Ishikawa (cell line): ENCODE measurements at regions not wholly inside any gene's neighbourhood (a gene's known extent, or its start where the extent isn't known, plus 50 kb on each side); places are given as distances from the start of the nearest gene placed in this dataset.

ENCODE experiments used
- CREB1 ChIP-seq: IDR thresholded peaks from 2 replicates; pipeline ENCODE4 v1.6.1; 2012; ENCODE audit warnings: low read depth
- EP300 ChIP-seq: IDR thresholded peaks from 2 replicates; pipeline ENCODE4 v1.6.1; 2012; ENCODE audit warnings: borderline replicate concordance
- FOXM1 ChIP-seq: IDR thresholded peaks from 2 replicates; pipeline ENCODE4 v1.6.1; 2012; ENCODE audit warnings: low read depth, borderline replicate concordance
- MAX ChIP-seq: IDR thresholded peaks from 2 replicates; pipeline ENCODE4 v1.6.1; 2012
- RAD21 ChIP-seq: IDR thresholded peaks from 2 replicates; pipeline ENCODE4 v1.6.1; 2012; ENCODE audit warnings: low read depth
- TAF1 ChIP-seq: IDR thresholded peaks from 2 replicates; pipeline ENCODE4 v1.6.1; 2012; ENCODE audit warnings: low read depth, mild to moderate bottlenecking
- TEAD4 ChIP-seq: IDR thresholded peaks from 2 replicates; pipeline ENCODE4 v1.6.1; 2012
- TF ChIP-seq, protein P1 (sequence below): IDR thresholded peaks from 2 replicates; pipeline ENCODE4 v1.6.1; 2012; ENCODE audit warnings: low read depth, mild to moderate bottlenecking

DNA sequence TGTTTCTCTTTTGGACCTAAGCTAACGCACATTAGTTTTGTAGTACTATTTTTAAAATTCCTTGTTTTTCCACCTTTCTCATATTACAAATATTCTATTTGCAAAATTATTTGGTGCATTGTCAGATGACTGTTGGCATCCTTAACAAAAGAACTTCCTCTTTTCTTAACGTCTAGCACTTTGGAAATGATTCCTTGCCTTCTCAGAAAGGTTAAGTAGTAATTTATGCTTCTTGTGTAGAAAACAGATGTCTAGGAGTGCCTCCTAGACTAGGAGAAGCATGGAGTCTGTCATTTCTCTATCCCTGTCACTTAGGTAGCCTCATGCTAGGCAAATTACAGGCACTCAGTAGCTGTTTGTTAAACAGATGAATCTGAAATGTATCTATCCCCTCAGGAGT is 64.4 kb downstream of the HSPA13 start:
- TF ChIP-seq EP300, result no peak
- TF ChIP-seq MAX, result no peak
- TF ChIP-seq, protein P1, sequence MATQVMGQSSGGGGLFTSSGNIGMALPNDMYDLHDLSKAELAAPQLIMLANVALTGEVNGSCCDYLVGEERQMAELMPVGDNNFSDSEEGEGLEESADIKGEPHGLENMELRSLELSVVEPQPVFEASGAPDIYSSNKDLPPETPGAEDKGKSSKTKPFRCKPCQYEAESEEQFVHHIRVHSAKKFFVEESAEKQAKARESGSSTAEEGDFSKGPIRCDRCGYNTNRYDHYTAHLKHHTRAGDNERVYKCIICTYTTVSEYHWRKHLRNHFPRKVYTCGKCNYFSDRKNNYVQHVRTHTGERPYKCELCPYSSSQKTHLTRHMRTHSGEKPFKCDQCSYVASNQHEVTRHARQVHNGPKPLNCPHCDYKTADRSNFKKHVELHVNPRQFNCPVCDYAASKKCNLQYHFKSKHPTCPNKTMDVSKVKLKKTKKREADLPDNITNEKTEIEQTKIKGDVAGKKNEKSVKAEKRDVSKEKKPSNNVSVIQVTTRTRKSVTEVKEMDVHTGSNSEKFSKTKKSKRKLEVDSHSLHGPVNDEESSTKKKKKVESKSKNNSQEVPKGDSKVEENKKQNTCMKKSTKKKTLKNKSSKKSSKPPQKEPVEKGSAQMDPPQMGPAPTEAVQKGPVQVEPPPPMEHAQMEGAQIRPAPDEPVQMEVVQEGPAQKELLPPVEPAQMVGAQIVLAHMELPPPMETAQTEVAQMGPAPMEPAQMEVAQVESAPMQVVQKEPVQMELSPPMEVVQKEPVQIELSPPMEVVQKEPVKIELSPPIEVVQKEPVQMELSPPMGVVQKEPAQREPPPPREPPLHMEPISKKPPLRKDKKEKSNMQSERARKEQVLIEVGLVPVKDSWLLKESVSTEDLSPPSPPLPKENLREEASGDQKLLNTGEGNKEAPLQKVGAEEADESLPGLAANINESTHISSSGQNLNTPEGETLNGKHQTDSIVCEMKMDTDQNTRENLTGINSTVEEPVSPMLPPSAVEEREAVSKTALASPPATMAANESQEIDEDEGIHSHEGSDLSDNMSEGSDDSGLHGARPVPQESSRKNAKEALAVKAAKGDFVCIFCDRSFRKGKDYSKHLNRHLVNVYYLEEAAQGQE, result no peak
- no peak for TF ChIP-seq TAF1
- no peak for TF ChIP-seq CREB1
- TF ChIP-seq FOXM1, result no peak
- TF ChIP-seq TEAD4, result no peak
- no peak for TF ChIP-seq RAD21
